ENCODE measurements at regions not wholly inside any gene's neighbourhood (a gene's known extent, or its start where the extent isn't known, plus 50 kb on each side); places are given as distances from the start of the nearest gene placed in this dataset.
A peak's percentile ranks its signal among the peaks of the same experiment; 100 is the strongest.
"Not testable (repeated sequence)": the region's sequence is repeated elsewhere in the genome, so short reads cannot be mapped to it uniquely, and the experiment has no call there.

GRCh38 chr13:64127856-64128255 is 2712.2 kb upstream of the PCDH20 start:
- Histone ChIP-seq H3K27me3 (no peaks in the 10 kb centered on the region), H3K27ac (no peak overlapping the region)
- TF ChIP-seq Cebpa-rat (IDR thresholded peaks at IDR 0.05) = no peak

GRCh38 chr13:64127192-64127591 is 2711.5 kb upstream of the PCDH20 start:
- no peaks in the 10 kb centered on the region for H4K20me1 ChIP-seq
- H3K4me1 ChIP-seq = 0 out of 20 replicates have a peak, but pooled peaks cover 0 to 4% (median 0%) of the 10 kb centered on the region in 10 experiments
- no peaks in the 10 kb centered on the region for H3K36me3 ChIP-seq
- TF ChIP-seq Cebpa-rat (IDR thresholded peaks at IDR 0.05) = no peak
- no peak overlapping the region for H3K27ac ChIP-seq
- no peaks in the 10 kb centered on the region for H3K27me3 ChIP-seq
- H3K4me3 ChIP-seq = no peak overlapping the region
- H3K9ac ChIP-seq = no peak overlapping the region
- no peaks in the 10 kb centered on the region for H3K9me3 ChIP-seq (replicated peaks in 1 of 11)
- H3K4me2 ChIP-seq = no peak overlapping the region

More at GRCh38 chr13:64127856-64128255, 2712.2 kb upstream of the PCDH20 start:
- Histone ChIP-seq H3K4me3 (no peak overlapping the region), H4K20me1 (no peaks in the 10 kb centered on the region), H3K9ac (no peak overlapping the region), H3K4me2 (no peak overlapping the region), H3K9me3 (replicated peaks in 1 of 11) (no peaks in the 10 kb centered on the region), H3K4me1 (0 out of 20 replicates have a peak, but pooled peaks cover 0 to 4% (median 0%) of the 10 kb centered on the region in 10 experiments), H3K36me3 (no peaks in the 10 kb centered on the region)

- H3K9ac ChIP-seq, H3K27ac ChIP-seq, H3K36me3 ChIP-seq, H3K27me3 ChIP-seq, H3K4me3 ChIP-seq, H3K4me1 ChIP-seq, H3K4me2 ChIP-seq, H4K20me1 ChIP-seq: not testable (repeated sequence)
- peaks cover 0 to 16% (median 7%) of the 10 kb centered on the region in 11 experiments; a peak in 10 of 22 replicates for H3K9me3 ChIP-seq (replicated peaks in 1 of 11)
Observed at GRCh38 chr13:64121023-64121709, 2705.5 kb upstream of the PCDH20 start.

GRCh38 chr13:64099994-64100393 is 2684.3 kb upstream of the PCDH20 start:
- H3K9me3 ChIP-seq (replicated peaks in 1 of 11) = no peaks in the 10 kb centered on the region
- H3K4me2 ChIP-seq = no peak overlapping the region
- no peak overlapping the region for H3K9ac ChIP-seq
- no peaks in the 10 kb centered on the region for H3K36me3 ChIP-seq
- H3K4me3 ChIP-seq = no peak overlapping the region
- no peaks in the 10 kb centered on the region for H3K27me3 ChIP-seq
- H3K4me1 ChIP-seq = no peaks in the 10 kb centered on the region
- no peak overlapping the region for H3K27ac ChIP-seq
- H4K20me1 ChIP-seq = no peaks in the 10 kb centered on the region
- no peak for TF ChIP-seq Cebpa-rat (IDR thresholded peaks at IDR 0.05)

- Histone ChIP-seq H3K4me2 (no peak overlapping the region), H3K27me3 (no peaks in the 10 kb centered on the region), H3K4me1 (peaks cover 0 to 3% (median 0%) of the 10 kb centered on the region in 10 experiments; a peak in 1 of 20 replicates), H3K9ac (no peak overlapping the region), H3K9me3 (replicated peaks in 1 of 11) (peaks cover 0 to 4% (median 0%) of the 10 kb centered on the region in 11 experiments; a peak in 2 of 22 replicates), H4K20me1 (no peaks in the 10 kb centered on the region), H3K4me3 (no peak overlapping the region), H3K36me3 (no peaks in the 10 kb centered on the region), H3K27ac (no peak overlapping the region)
- TF ChIP-seq Cebpa-rat (IDR thresholded peaks at IDR 0.05) = no peak
Observed at GRCh38 chr13:64090311-64090710, 2674.7 kb upstream of the PCDH20 start.

GRCh38 chr13:64088491-64088890 is 2672.8 kb upstream of the PCDH20 start:
- no peak overlapping the region for H3K4me3 ChIP-seq
- no peak overlapping the region for H3K4me2 ChIP-seq
- no peaks in the 10 kb centered on the region for H3K27me3 ChIP-seq
- H4K20me1 ChIP-seq = no peaks in the 10 kb centered on the region
- TF ChIP-seq Cebpa-rat (IDR thresholded peaks at IDR 0.05) = no peak
- peaks cover 0 to 3% (median 0%) of the 10 kb centered on the region in 10 experiments; a peak in 1 of 20 replicates for H3K4me1 ChIP-seq
- no peaks in the 10 kb centered on the region for H3K36me3 ChIP-seq
- no peak overlapping the region for H3K9ac ChIP-seq
- peaks cover 0 to 4% (median 0%) of the 10 kb centered on the region in 11 experiments; a peak in 2 of 22 replicates for H3K9me3 ChIP-seq (replicated peaks in 1 of 11)
- no peak overlapping the region for H3K27ac ChIP-seq

GRCh38 chr13:64087624-64088023 is 2672.0 kb upstream of the PCDH20 start:
- TF ChIP-seq Cebpa-rat (IDR thresholded peaks at IDR 0.05) = no peak
- Histone ChIP-seq H3K27me3 (no peaks in the 10 kb centered on the region), H3K9me3 (replicated peaks in 1 of 11) (peaks cover 0 to 4% (median 0%) of the 10 kb centered on the region in 11 experiments; a peak in 2 of 22 replicates), H3K36me3 (no peaks in the 10 kb centered on the region), H3K4me2 (0 out of 22 replicates have a peak overlapping the region, but pooled peaks of 1 of the 11 experiments have one; percentile 23), H3K4me1 (peaks cover 0 to 3% (median 0%) of the 10 kb centered on the region in 10 experiments; a peak in 1 of 20 replicates), H3K27ac (no peak overlapping the region), H3K9ac (no peak overlapping the region), H4K20me1 (no peaks in the 10 kb centered on the region), H3K4me3 (no peak overlapping the region)

- Histone ChIP-seq H4K20me1 (no peaks in the 10 kb centered on the region), H3K36me3 (no peaks in the 10 kb centered on the region), H3K27me3 (no peaks in the 10 kb centered on the region), H3K27ac (no peak overlapping the region), H3K4me1 (peaks cover 0 to 3% (median 0%) of the 10 kb centered on the region in 10 experiments; a peak in 1 of 20 replicates), H3K9me3 (replicated peaks in 1 of 11) (peaks cover 0 to 4% (median 0%) of the 10 kb centered on the region in 11 experiments; a peak in 2 of 22 replicates), H3K9ac (no peak overlapping the region), H3K4me2 (no peak overlapping the region), H3K4me3 (no peak overlapping the region)
- TF ChIP-seq Cebpa-rat (IDR thresholded peaks at IDR 0.05) = no peak
Observed at GRCh38 chr13:64083811-64084210, 2668.2 kb upstream of the PCDH20 start.

GRCh38 chr13:64083396-64083795 is 2667.7 kb upstream of the PCDH20 start:
- H3K4me2 ChIP-seq = no peak overlapping the region
- H3K27me3 ChIP-seq = no peaks in the 10 kb centered on the region
- H3K9ac ChIP-seq = no peak overlapping the region
- peaks cover 0 to 6% (median 2%) of the 10 kb centered on the region in 11 experiments; a peak in 9 of 22 replicates for H3K9me3 ChIP-seq (replicated peaks in 1 of 11)
- no peaks in the 10 kb centered on the region for H3K36me3 ChIP-seq
- TF ChIP-seq Cebpa-rat (IDR thresholded peaks at IDR 0.05) = no peak
- no peak overlapping the region for H3K4me3 ChIP-seq
- H3K27ac ChIP-seq = no peak overlapping the region
- H4K20me1 ChIP-seq = no peaks in the 10 kb centered on the region
- peaks cover 0 to 3% (median 0%) of the 10 kb centered on the region in 10 experiments; a peak in 1 of 20 replicates for H3K4me1 ChIP-seq
